ENCODE measurements at regions not wholly inside any gene's neighbourhood (a gene's known extent, or its start where the extent isn't known, plus 50 kb on each side); places are given as distances from the start of the nearest gene placed in this dataset.
"Not testable (repeated sequence)": the region's sequence is repeated elsewhere in the genome, so short reads cannot be mapped to it uniquely, and the experiment has no call there.

DNA sequence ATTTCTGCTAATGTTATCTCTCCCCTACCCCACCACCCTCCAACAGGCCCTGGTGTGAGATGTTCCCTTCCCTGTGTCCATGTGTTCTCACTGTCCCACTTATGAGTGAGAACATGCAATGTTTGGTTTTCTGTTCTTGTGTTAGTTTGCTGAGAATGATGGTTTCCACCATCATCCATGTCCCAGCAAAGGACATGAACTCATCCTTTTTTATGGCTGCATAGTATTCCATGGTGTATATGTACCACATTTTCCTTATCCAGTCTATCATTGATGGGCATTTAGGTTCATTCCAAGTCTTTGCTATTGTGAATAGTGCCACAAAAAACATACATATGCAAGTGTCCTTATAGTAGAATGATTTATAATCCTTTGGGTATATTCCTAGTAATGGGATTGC, 104.5 kb downstream of the ZNF33B start:
- intact Hi-C loops (cut with micrococcal nuclease): not testable (repeated sequence)

DNA sequence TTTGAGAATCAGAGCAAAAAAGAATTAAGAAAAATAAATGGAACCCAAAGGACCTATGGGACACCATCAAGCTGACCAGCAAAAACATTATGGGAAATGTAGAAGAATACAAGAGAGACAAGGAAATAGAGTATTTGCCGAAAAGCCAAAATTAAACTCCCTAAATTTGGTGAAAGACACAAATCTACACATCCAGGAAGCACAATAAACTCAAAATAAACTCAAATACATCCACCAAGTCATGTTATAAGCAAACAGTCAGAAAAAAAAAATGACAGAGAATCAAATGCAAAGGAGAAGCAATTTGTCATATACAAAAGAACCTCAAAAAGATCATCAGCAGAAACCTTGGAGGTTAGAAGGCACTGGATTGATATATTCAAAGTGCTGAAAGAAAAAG, 105.4 kb downstream of the ZNF33B start:
- intact Hi-C loops (cut with micrococcal nuclease): no loop called here

DNA sequence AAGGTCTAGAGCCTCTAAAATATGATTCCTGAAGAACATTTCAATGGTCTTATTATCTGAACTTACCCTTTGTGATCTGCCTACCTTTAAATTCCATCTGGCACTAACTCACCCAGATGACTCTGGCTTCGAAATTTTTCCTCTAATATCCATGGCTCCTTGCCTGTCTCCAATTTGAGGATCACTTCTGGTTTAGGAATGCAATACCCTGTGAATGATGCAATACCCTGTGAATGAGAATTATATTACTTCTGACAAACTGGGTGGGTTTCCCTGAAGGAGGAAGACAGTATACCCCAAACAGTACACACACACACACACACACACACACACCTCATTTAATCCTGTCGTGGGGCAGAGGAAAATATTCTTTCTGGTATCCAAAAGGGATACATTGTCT, 115.3 kb downstream of the ZNF33B start:
- intact Hi-C loops (cut with micrococcal nuclease): no loop called here

DNA sequence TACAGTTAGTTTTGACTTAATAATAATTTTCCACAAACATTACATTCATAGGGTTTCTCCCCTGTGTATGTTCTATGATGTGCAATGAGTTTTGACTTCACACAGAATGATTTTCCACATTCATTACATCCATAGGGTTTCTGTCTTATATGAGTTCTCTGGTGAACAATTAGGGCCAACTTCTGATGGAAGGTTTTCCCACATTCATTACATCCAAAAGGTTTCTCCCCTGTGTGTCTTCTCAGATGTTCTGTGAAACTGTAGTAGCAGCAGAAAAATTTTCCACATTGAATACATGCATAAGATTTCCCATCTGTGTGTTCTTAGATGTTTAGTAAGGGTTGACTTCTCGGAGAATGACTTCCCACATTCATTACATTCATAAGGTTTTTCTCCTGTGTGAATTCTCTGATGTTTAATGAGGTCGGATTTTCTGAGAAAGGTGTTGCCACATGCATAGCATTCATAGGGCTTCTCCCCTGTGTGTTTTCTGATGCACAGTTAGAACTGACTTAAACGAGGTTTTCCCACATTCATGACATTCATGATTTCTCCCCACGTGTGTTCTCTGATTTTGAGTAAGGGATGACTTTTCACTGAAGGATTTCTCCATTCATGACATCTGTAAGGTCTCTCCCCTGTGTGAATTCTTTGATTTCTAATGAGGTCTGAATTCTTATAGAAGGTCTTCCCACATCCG, 118.5 kb downstream of the ZNF33B start:
- intact Hi-C loops (cut with micrococcal nuclease): no loop called here

DNA sequence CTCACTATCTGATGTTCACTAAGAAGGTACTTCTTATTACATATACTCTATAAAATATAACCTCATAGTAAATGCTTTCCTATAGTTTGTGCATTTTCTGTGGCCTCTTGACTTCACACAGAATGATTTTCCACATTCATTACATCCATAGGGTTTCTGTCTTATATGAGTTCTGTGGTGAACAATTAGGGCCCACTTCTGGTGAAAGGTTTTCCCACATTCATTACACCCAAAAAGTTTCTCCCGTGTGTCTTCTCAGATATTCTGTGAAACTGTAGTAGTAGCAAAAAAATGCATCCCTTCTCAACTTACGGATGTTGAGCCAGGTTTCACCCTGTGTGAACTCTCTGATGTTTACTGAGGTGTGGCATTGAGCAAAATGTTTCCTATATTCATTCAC, 119.3 kb downstream of the ZNF33B start:
- intact Hi-C loops (cut with micrococcal nuclease): no loop called here

DNA sequence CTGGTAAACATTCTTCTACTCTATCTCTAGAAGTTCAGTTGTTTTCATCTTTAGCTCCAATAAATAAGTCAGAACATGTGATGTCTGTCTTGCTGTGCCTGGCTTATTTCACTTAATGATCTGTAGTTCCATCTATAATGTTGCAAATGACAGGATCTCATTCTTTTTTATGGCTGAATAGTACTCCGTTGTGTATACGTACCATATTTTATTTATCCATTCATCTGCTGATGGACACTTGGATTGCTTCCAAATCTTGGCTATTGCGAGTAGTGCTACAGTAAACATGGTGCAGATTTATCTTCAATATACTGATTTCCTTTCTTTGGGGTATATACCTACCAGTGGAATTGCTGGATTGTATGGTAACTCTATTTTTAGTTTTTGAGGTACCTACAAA, 124.4 kb downstream of the ZNF33B start:
- intact Hi-C loops (cut with micrococcal nuclease): no loop called here

DNA sequence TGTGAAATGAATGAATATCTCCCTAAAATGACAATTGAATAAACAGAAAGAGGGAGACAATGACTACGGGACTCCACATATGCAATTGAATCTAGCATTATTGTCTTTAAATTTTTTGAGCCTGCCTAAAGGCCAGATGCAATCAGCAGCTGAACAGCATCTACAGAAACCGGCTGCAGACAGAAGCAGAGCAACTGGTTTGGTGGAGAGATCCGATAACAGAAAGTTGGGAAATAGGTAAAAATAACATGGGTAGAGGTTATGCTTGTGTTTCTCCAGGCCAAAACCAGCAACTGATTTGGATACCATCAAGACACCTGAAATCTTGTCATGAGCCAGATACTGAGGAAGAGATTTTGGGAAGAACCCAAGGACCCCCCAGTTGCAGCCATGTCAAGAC, 146.6 kb downstream of the ZNF33B start:
- intact Hi-C loops (cut with micrococcal nuclease): no loop called here

DNA sequence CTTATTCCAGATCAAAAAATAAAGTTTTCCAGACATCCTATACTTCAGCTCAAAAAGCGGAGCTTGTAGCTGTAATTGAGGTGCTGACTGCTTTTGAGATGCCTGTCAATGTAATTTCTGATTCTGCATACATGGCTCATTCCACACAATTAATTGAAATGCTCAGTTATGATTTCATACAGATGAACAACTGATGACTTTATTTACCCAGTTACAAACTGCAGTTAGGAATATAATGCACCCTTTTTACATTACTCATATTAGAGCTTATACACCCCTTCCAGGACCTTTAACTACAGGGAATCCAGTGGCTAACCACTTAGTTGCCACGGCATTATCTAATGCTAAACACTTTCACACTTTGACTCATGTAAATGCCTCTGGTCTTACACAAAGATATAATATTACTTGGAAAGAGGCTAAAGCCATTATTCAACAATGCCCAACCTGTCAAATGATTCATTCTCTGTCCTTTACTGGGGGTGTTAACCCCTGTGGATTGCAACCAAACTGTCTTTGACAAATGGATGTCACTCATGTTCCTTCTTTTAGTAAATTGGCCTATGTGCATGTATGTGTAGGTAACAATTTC, 147.3 kb downstream of the ZNF33B start:
- intact Hi-C loops (cut with micrococcal nuclease): no loop called here

DNA sequence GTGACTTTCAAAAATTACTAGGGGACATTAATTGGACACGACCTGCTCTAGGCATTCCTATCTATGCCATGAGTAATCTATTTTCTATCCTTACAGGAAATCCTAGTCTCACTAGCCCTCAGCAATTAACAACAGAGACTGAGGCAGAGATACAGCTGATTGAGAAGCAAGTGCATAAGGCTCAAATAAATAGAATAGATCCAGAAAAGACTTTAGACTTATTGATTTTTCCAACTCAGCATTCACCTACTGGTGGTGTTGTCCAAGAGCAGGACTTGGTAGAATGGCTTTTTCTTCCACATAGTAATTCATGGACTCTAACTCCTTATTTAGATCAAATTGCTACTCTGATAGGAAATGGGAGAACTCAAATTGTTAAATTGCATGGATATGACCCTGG, 148.0 kb downstream of the ZNF33B start:
- intact Hi-C loops (cut with micrococcal nuclease): no loop called here

DNA sequence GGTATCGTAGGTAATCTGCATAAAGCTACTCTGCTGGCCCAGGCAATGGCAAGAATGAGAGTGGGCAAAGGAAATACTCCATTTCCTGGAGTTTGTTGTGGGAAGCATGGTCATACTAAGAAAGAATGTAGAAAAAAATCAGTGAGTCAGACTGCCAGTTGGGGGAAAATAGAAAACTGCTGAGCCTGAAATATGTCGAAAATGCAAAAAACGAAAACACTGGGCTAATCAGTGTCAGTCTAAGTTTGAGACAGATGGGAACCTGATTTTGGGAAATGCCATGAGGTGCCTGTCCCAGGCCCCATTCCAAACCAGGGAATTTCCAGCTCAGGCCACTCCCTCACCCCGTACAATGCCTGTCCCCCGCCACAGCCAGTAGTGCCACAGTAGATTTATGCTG, 150.0 kb downstream of the ZNF33B start:
- intact Hi-C loops (cut with micrococcal nuclease): no loop called here

DNA sequence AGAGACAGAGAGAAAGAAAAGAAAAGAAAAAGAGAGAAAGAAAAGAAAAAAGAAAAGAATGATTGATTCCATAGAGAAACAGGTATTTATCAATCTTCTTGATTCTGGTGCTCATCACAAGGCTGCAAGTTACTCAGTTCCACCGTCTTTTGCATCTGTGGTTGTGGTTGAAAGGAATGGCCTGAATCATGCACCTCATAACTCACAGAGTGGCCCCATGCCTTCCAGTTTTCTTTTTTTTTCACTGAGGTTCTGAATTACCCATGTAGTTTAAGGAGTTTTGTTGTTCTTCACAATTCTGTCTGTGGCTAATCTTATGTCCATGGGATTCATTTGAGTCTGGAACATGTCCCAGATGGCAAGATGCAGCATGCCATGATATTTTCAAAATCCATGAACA, 156.0 kb downstream of the ZNF33B start:
- intact Hi-C loops (cut with micrococcal nuclease): no loop called here

DNA sequence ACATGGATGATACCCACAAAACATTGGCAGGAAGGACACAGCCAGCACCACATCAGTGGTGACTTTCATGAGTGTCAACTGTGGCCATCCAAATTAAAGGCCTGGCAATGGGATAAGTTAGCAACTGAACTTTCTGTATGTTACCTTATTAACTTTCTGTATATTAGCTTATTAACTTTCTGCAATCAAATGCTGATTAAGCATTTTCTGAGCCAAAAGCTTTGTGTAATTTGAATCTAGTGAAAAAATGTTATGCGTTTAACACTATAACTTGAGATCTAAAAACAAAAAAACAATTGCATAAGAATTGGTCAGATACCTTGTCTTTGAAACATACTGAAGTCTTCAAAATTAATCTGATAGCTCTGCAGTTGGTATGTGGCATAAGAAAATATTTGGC, 159.3 kb downstream of the ZNF33B start:
- intact Hi-C loops (cut with micrococcal nuclease): no loop called here

DNA sequence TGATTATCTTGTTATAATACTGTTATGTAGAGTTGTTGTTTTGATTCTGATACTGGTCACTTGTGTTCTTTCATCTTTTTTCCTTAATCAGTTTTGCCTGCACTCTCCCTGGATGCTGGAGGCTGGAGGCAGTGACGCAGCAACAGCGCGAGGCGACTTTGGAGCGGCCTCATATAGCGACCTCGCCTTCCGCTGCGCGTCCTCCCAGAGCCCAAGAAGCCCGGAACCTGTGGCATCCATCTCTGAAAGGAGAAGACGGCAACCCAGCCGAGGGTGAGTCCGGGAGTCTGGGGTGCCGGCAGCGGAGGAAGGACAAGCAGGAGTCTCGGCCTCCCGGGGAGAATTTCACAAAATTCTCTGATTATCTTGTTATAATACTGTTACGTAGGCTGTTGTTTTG, 161.2 kb downstream of the ZNF33B start:
- intact Hi-C loops (cut with micrococcal nuclease): no loop called here

DNA sequence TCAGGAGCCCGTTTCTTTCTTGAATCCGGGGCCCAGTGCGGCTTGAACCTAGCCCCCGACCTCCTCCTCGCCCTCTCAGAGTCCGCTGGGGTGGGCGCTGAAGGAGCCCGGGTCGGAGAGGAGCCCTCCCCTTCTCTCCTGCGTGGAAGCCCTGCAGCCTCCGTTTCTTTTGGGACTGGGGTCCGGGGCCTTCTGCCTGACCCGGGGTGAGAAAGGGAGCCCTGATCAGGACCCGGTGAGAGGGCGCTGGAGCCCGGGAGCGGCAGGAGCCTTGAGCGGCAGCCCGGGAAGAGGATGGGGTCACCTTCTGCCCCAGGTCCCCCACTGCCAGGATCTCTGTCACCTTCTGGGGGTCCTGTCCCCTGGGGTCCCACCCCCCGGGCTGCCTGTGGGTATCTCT, 162.3 kb downstream of the ZNF33B start:
- intact Hi-C loops (cut with micrococcal nuclease): no loop called here

DNA sequence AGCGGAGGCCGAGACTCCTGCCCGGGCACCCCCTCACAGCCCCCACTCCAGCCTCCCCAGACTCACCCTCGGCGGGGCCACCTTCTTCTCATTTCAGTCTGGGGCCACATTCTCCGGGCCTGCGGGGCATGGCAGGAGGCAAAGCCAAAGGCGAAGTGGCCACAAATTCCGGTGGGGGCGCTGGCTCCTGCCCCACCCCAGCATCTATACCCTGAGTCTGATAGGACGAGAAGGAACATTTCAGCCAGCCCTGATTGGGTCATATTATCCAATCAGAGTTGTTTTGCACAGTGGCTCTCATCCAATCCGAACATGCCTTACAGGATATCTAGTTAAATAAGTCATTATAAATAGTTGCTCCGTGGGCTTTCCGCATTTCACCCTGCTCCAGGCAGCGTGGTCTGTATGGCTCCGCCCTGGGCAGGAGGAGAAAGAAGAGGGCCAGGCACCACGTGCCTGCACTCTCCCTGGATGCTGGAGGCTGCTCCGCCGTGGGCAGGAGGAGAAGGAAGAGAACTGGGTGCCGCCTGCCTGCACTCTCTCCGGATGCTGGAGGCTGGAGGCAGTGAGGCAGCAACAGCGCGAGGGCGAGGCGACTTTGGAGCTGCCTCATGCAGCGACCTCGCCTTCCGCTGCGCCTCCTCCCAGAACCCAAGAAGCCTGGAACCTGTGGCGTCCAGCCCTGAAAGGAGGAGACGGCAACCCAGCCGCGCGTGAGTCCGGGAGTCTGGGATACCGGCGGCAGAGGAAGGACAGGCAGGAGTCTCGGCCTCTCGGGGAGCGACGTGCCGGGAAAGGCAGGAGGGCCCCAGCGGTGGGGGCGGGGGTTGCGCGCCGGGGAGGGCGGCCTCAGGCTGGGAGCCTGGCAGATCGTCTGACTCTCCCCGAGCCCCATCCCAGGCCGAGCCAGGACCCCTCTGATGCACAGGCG, 162.9 kb downstream of the ZNF33B start:
- intact Hi-C loops (cut with micrococcal nuclease): no loop called here

DNA sequence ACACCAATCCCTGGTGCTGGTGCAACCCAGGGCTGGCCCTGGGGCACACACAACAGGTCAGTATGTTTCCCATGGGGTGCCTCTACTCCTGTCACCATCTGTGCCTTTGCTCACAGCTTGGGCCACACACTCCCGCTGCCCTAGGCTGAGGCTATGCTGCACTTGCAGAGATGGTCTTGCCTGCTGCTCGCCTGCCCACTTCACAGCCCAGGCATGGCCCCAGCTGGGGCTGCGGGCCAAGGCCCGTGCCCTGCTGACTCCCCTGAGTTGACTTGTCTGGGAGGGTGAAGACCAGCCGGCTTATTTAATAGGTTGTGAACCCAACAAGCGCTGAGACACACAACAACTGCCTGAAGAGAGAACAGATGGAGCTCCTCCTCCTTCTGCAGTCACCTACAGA, 184.1 kb downstream of the ZNF33B start:
- intact Hi-C loops (cut with micrococcal nuclease): no loop called here

DNA sequence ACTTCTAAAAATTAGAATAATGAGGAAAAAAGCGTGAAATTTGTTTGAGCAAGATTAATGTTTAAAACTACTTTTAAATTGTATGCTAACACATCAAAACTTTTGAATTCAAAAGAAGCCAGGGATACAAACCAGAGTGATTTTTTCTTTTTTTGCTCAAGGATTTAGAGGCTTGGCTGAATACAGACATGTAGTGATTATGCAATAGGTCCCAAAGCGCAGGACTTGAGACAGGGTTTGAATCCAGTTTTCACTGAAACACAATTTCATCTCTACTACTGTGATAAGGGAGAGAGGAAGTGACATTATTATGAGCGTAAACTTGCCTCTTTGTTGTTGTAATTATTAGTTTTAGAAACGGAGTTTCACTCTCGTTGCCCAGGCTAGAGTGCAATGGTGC, 207.3 kb downstream of the ZNF33B start:
- intact Hi-C loops (cut with micrococcal nuclease): no loop called here

DNA sequence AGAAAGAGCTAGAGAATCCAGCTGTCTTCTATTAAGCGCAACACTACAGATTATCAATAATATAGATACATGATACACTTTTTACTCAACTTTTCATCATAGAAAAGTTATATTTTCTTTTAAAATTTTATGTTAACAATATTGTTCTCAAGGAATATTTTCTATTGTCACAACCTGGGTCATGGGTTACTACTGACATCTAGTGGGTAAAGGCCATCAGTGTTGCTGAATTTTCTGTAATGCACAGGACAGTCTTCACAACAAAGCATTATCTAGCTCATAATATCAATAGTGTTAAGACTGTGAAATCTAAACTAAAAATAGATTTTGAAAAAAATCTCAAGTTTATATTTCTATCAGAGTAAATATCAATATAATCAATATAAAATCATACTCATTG, 209.8 kb downstream of the ZNF33B start:
- intact Hi-C loops (cut with micrococcal nuclease): no loop called here

DNA sequence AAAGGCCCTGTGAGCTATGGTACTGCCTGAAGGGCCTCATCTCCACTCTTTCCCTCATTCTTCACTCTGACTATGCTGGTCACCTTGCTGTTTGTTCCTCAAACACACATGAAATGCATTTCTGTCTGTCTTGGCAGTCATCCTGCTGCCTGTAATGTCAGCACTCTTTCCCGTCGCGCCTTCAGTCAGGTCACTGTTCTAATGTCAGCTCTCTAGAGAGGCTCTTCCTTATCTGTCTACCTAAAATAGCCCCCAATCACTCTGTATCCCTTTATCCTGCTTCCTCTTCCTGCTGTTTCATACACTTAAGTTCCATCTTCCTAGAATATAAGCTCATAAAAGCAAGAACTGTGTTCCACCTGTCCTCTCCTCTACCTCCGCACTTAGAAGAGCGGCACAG, 215.5 kb downstream of the ZNF33B start:
- intact Hi-C loops (cut with micrococcal nuclease): no loop called here

DNA sequence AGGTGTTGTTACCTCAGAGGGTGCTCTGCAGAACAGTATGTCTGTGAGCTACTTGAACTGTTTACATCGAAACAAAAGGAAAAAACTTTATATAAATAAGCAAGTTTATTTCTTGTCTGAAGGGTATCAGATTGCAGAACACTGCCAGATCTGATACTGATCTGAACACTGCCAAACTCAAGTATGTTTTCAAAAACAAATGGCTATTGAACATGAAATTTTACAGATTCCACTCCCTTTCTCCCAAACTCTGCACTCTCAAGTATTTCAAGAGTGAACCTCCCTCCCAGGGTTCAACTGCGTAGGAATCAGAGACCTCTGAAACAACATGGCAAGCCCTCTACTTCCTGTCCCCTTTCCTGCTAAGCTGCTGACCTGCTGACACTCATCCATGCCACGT, 216.6 kb downstream of the ZNF33B start:
- intact Hi-C loops (cut with micrococcal nuclease): no loop called here

DNA sequence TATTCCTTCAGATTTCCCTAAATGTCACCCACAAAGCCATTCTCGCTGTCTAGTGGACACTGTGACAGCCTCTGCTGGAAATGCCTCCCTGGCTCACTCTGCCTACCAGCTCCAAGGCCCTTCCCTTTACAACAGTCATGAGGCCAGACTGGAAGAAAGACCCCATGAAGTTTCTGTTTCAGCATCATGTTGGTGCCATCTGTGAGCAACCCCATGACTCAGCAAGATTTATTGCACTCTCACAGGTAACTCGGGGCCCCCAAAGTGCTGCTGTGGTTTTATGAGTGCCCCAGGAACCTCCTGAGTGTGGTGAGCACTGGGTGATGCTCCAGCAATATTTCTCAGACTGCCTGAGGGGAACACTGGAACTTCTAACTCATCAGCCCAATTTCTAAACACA, 218.6 kb downstream of the ZNF33B start:
- intact Hi-C loops (cut with micrococcal nuclease): no loop called here

DNA sequence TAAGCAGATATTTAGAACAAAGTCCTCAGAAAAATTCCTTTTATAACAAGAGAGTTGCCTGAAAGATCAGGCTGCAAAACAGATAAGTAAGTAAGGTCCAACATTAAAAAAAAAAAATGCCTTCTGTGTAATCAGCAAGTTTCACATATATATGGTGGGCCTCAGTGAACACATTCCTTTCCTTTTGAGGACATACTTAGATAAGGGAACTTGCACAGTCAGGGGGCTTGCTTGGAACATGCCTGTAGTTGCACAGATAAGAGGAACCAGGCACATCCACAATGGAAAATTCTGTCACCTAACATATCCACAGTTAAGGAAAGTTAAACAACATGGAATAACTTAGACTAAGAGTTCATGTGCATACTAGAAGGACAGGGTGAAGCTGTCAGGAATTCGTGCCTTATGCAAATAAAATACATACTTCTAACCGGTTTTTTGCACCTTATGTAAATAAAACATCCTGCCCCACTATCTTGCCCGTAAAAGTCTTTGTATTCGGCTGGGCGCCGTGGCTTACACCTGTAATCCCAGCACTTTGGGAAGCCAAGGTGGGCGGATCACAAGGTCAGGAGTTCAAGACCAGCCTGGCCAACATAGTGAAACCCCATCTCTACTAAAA, 257.3 kb downstream of the ZNF33B start:
- intact Hi-C loops (cut with micrococcal nuclease): no loop called here
